IMR-90 (cell line): ENCODE measurements at regions not wholly inside any gene's neighbourhood (a gene's known extent, or its start where the extent isn't known, plus 50 kb on each side); places are given as distances from the start of the nearest gene placed in this dataset.

Experiments used
- ATAC-seq: fragments of 200-7000 bp; cut with Tn5 transposase; 2 replicates; pipeline ENCODE4 v1.9.1; 2020; ENCODE audit warnings: low read depth, mild to moderate bottlenecking, moderate library complexity
- BruUV-seq: library from RNA; stranded (reverse); fragments of 400-500 nt; replicated peaks from 2 replicates; lab custom pipeline; 2021; lab: Mats Ljungman, UMichigan
- CTCF ChIA-PET: fragments of 300-600 bp; formaldehyde crosslinking; extraction: SDS; loops from one replicate; lab custom pipeline; 2021; ENCODE audit warnings: antibody characterized with exemption; lab: Yijun Ruan, JAX
- POLR2A ChIA-PET: fragments of 300-600 bp; sonication (Branson Sonifier 250); formaldehyde crosslinking; loops from one replicate; lab custom pipeline; 2022; ENCODE audit warnings: antibody characterized with exemption; ENCODE audit not compliant: unreplicated experiment; lab: Charles Lee
- DNase-seq: peaks from one replicate; pipeline ENCODE4 v3.0.0; 2013
- H2AFZ ChIP-seq: replicated peaks from 2 replicates; pipeline ENCODE3; 2013; ENCODE audit warnings: low read length, mild to moderate bottlenecking; ENCODE audit not compliant: poor library complexity
- H2AK5ac ChIP-seq: 2 replicates; pipeline ENCODE4 v1.6.1; 2013; ENCODE audit warnings: low read depth, low read length, inconsistent platforms
- H2AK9ac ChIP-seq: replicated peaks from 2 replicates; pipeline ENCODE3; 2013; ENCODE audit warnings: mild to moderate bottlenecking, low read depth, low read length, moderate library complexity; ENCODE audit not compliant: poor library complexity
- H2BK120ac ChIP-seq: 2 replicates; pipeline ENCODE4 v1.6.1; 2013; ENCODE audit warnings: low read depth, low read length, inconsistent platforms
- H2BK15ac ChIP-seq: 3 replicates; pipeline ENCODE4 v1.6.1; 2013; ENCODE audit warnings: low read depth, low read length, inconsistent platforms
- H2BK20ac ChIP-seq: 2 replicates; pipeline ENCODE4 v1.6.1; 2013; ENCODE audit warnings: low read depth, mild to moderate bottlenecking, inconsistent platforms, low read length, moderate library complexity
- H2BK5ac ChIP-seq: 2 replicates; pipeline ENCODE4 v1.6.1; 2013; ENCODE audit warnings: mild to moderate bottlenecking, low read depth, low read length, inconsistent platforms; ENCODE audit not compliant: poor library complexity, severe bottlenecking
- H3K14ac ChIP-seq: replicated peaks from 2 replicates; pipeline ENCODE4 v1.6.1; 2013; ENCODE audit warnings: low read depth, low read length, inconsistent platforms
- H3K18ac ChIP-seq: 2 replicates; pipeline ENCODE4 v1.6.1; 2013; ENCODE audit warnings: low read depth, low read length, control low read depth
- H3K23ac ChIP-seq: 2 replicates; pipeline ENCODE4 v1.6.1; 2013; ENCODE audit warnings: low read depth, low read length, inconsistent platforms
- H3K27ac ChIP-seq: 2 replicates; pipeline ENCODE4 v1.5.1; 2013; ENCODE audit warnings: mild to moderate bottlenecking, control low read depth, low read length; ENCODE audit not compliant: insufficient read depth
- H3K27me3 ChIP-seq: 2 replicates; pipeline ENCODE4 v1.6.1; 2013; ENCODE audit warnings: low read length; ENCODE audit not compliant: control insufficient read depth, insufficient read depth
- H3K36me3 ChIP-seq: 2 replicates; pipeline ENCODE4 v1.6.1; 2013; ENCODE audit warnings: low read length, mixed read lengths; ENCODE audit not compliant: control insufficient read depth, insufficient read depth
- H3K4ac ChIP-seq: 2 replicates; pipeline ENCODE4 v1.6.1; 2013; ENCODE audit warnings: low read depth, low read length, inconsistent platforms
- H3K4me1 ChIP-seq: 2 replicates; pipeline ENCODE4 v1.6.1; 2013; ENCODE audit warnings: low read length, mixed read lengths; ENCODE audit not compliant: control insufficient read depth, insufficient read depth
- H3K4me2 ChIP-seq: 2 replicates; pipeline ENCODE4 v1.6.1; 2013; ENCODE audit warnings: low read depth, mild to moderate bottlenecking, control low read depth, low read length, moderate library complexity
- H3K4me3 ChIP-seq: 2 replicates; pipeline ENCODE4 v1.5.1; 2013; ENCODE audit warnings: low read depth, mild to moderate bottlenecking, control low read depth, low read length, moderate library complexity; ENCODE audit not compliant: insufficient read depth
- H3K56ac ChIP-seq: 2 replicates; pipeline ENCODE4 v1.6.1; 2013; ENCODE audit warnings: low read length, inconsistent platforms; ENCODE audit not compliant: insufficient read depth; ENCODE audit errors: extremely low read depth
- H3K79me1 ChIP-seq, 2 experiments: 2 replicates each; pipeline ENCODE4 v1.6.1; 2013; ENCODE audit warnings: low read length in 2 of 2, inconsistent platforms in 1 of 2, low read depth in 1 of 2
- H3K9ac ChIP-seq: 2 replicates; pipeline ENCODE4 v1.6.1; 2013; ENCODE audit warnings: low read depth, low read length, control low read depth
- H3K9me1 ChIP-seq: 2 replicates; pipeline ENCODE4 v1.6.1; 2013; ENCODE audit warnings: low read length, inconsistent platforms; ENCODE audit not compliant: insufficient read depth
- H3K9me3 ChIP-seq: 2 replicates; pipeline ENCODE4 v1.6.1; 2013; ENCODE audit warnings: low read length; ENCODE audit not compliant: control insufficient read depth, insufficient read depth
- H4K20me1 ChIP-seq: 2 replicates; pipeline ENCODE4 v1.6.1; 2013; ENCODE audit warnings: low read length, inconsistent platforms; ENCODE audit not compliant: insufficient read depth
- H4K5ac ChIP-seq: 2 replicates; pipeline ENCODE4 v1.6.1; 2013; ENCODE audit warnings: mild to moderate bottlenecking, low read depth, low read length, control low read depth
- H4K8ac ChIP-seq, 2 experiments: 2 replicates each; pipeline ENCODE4 v1.6.1; 2013; ENCODE audit warnings: low read depth in 2 of 2, low read length in 2 of 2, control low read depth in 1 of 2, inconsistent platforms in 1 of 2
- H4K91ac ChIP-seq: 2 replicates; pipeline ENCODE4 v1.6.1; 2013; ENCODE audit warnings: low read depth, low read length, inconsistent platforms; ENCODE audit not compliant: insufficient read depth
- BHLHE40 ChIP-seq: fragments of 150-350 bp; IDR thresholded peaks from 2 replicates; pipeline ENCODE4 v1.6.1; 2016; ENCODE audit warnings: mild to moderate bottlenecking, low read depth, low read length
- CHD1 ChIP-seq: IDR thresholded peaks from 2 replicates; pipeline ENCODE4 v1.6.1; 2012; ENCODE audit warnings: low read depth, low read length, improper control_type of control experiment
- FOS ChIP-seq: fragments of 150-350 bp; IDR thresholded peaks from 2 replicates; pipeline ENCODE4 v1.6.1; 2016; ENCODE audit warnings: low read depth, low read length
- MAFK ChIP-seq: IDR thresholded peaks from 2 replicates; pipeline ENCODE4 v1.6.1; 2012; ENCODE audit warnings: low read depth, low read length, improper control_type of control experiment
- NFE2L2 ChIP-seq: fragments of 150-350 bp; IDR thresholded peaks from 2 replicates; pipeline ENCODE4 v1.6.1; 2016; ENCODE audit warnings: low read depth, mild to moderate bottlenecking, low read length
- POLR2A ChIP-seq: IDR thresholded peaks from 2 replicates; pipeline ENCODE4 v1.6.1; 2012; ENCODE audit warnings: mild to moderate bottlenecking, low read depth, low read length
- RAD21 ChIP-seq: IDR thresholded peaks from 2 replicates; pipeline ENCODE4 v1.6.1; 2012; ENCODE audit warnings: low read length, improper control_type of control experiment
- RCOR1 ChIP-seq: IDR thresholded peaks from 2 replicates; pipeline ENCODE4 v1.6.1; 2012; ENCODE audit warnings: mild to moderate bottlenecking, low read length, improper control_type of control experiment; ENCODE audit not compliant: insufficient replicate concordance
- RFX5 ChIP-seq: IDR thresholded peaks from 2 replicates; pipeline ENCODE4 v1.8.0; 2012; ENCODE audit warnings: low read depth, mild to moderate bottlenecking, low read length, moderate library complexity
- WGBS, 2 experiments: methylation state at CpG; one replicate each; pipeline versions ENCODE4 v1.1.5 to v1.1.7; 2013; ENCODE audit warnings: missing lambda C conversion rate in 2 of 2; ENCODE audit not compliant: insufficient read length in 1 of 2; ENCODE audit errors: extremely low coverage in 2 of 2; 5-methylcytosine and 5-hydroxymethylcytosine counted together
- dilution Hi-C: fragments of 300-500 bp; cut with HindIII; formaldehyde crosslinking; loops from one replicate; pipeline ENCODE4 v1.14.3; 2018; ENCODE audit warnings: low sequenced_read_pairs; ENCODE audit not compliant: unreplicated experiment
- in situ Hi-C: fragments of 300-500 bp; cut with MboI; formaldehyde crosslinking; loops from 3 replicates; pipeline ENCODE4 v1.14.3; 2019; ENCODE audit warnings: low sequenced_read_pairs, inconsistent platforms, mixed read lengths
- intact Hi-C: fragments of 100-400 bp; cut with micrococcal nuclease; formaldehyde crosslinking; loops from 2 replicates; pipeline ENCODE4 v1.10.0; 2022
- TF ChIP-seq, protein P1 (sequence below): conservative IDR thresholded peaks from 2 replicates; pipeline ENCODE4 v1.5.1; 2012; ENCODE audit warnings: mild to moderate bottlenecking, low read depth, low read length, improper control_type of control experiment
- TF ChIP-seq, protein P2 (sequence below): fragments of 150-350 bp; IDR thresholded peaks from 2 replicates; pipeline ENCODE4 v1.6.1; 2016; ENCODE audit warnings: low read depth, mild to moderate bottlenecking, low read length, moderate library complexity, borderline replicate concordance

DNA sequence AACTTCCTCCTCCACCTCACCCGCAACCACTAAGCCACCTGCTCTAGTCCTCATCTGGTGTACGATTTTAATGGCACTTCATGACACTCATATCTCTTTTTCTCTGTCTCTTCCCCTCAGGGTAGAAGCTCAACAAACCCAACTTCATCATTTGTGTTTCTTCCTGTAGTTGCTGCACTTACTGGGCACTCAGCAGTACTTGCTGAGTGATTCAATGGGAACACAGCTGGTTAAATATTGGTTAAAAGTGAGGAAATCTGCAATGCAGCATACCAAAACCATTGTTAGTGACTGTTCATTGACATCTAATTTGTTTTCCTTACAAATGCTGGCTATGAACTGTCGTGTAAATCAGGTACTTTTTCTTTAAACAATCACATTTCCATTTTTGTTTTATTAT lies 541.1 kb upstream of the PRMT6 start:
- ATAC-seq (no peak), DNase-seq (no peak)
- TF ChIP-seq RFX5 (no peak), CHD1 (no peak), POLR2A (no peak), RAD21 (no peak), BHLHE40 (no peak), RCOR1 (no peak), FOS (no peak), MAFK (no peak), NFE2L2 (no peak)
- TF ChIP-seq, protein P1, sequence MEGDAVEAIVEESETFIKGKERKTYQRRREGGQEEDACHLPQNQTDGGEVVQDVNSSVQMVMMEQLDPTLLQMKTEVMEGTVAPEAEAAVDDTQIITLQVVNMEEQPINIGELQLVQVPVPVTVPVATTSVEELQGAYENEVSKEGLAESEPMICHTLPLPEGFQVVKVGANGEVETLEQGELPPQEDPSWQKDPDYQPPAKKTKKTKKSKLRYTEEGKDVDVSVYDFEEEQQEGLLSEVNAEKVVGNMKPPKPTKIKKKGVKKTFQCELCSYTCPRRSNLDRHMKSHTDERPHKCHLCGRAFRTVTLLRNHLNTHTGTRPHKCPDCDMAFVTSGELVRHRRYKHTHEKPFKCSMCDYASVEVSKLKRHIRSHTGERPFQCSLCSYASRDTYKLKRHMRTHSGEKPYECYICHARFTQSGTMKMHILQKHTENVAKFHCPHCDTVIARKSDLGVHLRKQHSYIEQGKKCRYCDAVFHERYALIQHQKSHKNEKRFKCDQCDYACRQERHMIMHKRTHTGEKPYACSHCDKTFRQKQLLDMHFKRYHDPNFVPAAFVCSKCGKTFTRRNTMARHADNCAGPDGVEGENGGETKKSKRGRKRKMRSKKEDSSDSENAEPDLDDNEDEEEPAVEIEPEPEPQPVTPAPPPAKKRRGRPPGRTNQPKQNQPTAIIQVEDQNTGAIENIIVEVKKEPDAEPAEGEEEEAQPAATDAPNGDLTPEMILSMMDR: no peak
- TF ChIP-seq, protein P2, sequence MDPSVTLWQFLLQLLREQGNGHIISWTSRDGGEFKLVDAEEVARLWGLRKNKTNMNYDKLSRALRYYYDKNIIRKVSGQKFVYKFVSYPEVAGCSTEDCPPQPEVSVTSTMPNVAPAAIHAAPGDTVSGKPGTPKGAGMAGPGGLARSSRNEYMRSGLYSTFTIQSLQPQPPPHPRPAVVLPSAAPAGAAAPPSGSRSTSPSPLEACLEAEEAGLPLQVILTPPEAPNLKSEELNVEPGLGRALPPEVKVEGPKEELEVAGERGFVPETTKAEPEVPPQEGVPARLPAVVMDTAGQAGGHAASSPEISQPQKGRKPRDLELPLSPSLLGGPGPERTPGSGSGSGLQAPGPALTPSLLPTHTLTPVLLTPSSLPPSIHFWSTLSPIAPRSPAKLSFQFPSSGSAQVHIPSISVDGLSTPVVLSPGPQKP: no peak
- Histone ChIP-seq H4K20me1 (no peaks in the 10 kb centered on the region), H4K8ac (no peak overlapping the region), H3K4me3 (no peak overlapping the region), H3K4ac (no peak overlapping the region), H2AK9ac (no peak overlapping the region), H3K9me1 (no peaks in the 10 kb centered on the region), H2AK5ac (no peak overlapping the region), H3K9me3 (peaks cover 3% of the 10 kb centered on the region; the same call in 1 of the 2 replicates), H3K9ac (no peak overlapping the region), H2BK120ac (no peak overlapping the region), H3K14ac (no peak overlapping the region), H4K91ac (no peak overlapping the region), H2BK20ac (no peak overlapping the region), H3K56ac (no peak overlapping the region), H3K4me2 (no peak overlapping the region), H2BK15ac (no peak overlapping the region), H3K23ac (no peak overlapping the region), H2BK5ac (no peak overlapping the region), H4K5ac (no peak overlapping the region), H3K4me1 (no peaks in the 10 kb centered on the region), H3K18ac (no peak overlapping the region), H3K27me3 (no peaks in the 10 kb centered on the region), H3K79me1 (no peaks in the 10 kb centered on the region), H2AFZ (no peak overlapping the region), H3K27ac (no peak overlapping the region), H3K36me3 (no peaks in the 10 kb centered on the region)
- in situ Hi-C loops (no loop called here), dilution Hi-C loops (no loop called here), intact Hi-C loops (no loop called here)
- ChIA-PET CTCF (no interaction called here), POLR2A (no interaction called here)
- WGBS, 2 experiments: 78% methylated on average over 1 of the region's 3 CpGs; no CpG with 5 or more reads in 1 of the 2 experiments
- BruUV-seq: no TSS peak
